H9 (cell line): ENCODE measurements at regions not wholly inside any gene's neighbourhood (a gene's known extent, or its start where the extent isn't known, plus 50 kb on each side); places are given as distances from the start of the nearest gene placed in this dataset.

Experiments
- DNase-seq: peaks from one replicate; pipeline ENCODE4 v3.0.0-alpha.2; 2017
- H2AFZ ChIP-seq: one replicate; pipeline ENCODE4 v1.6.1; 2013; ENCODE audit warnings: mild to moderate bottlenecking, low read length, control low read depth, moderate library complexity
- H2AK5ac ChIP-seq: 2 replicates; pipeline ENCODE4 v1.6.1; 2013; ENCODE audit warnings: low read length, control low read depth, mixed read lengths; ENCODE audit not compliant: insufficient read length
- H2BK120ac ChIP-seq: one replicate; pipeline ENCODE4 v1.6.1; 2013; ENCODE audit warnings: low read depth, mild to moderate bottlenecking, low read length, control low read depth, inconsistent platforms; ENCODE audit not compliant: poor library complexity, severe bottlenecking
- H2BK12ac ChIP-seq: 2 replicates; pipeline ENCODE4 v1.6.1; 2013; ENCODE audit warnings: low read length, control low read depth, mixed read lengths, low read depth; ENCODE audit not compliant: insufficient read length
- H2BK15ac ChIP-seq: 2 replicates; pipeline ENCODE4 v1.6.1; 2013; ENCODE audit warnings: low read depth, low read length, control low read depth
- H2BK20ac ChIP-seq: one replicate; pipeline ENCODE4 v1.6.1; 2013; ENCODE audit warnings: low read depth, mild to moderate bottlenecking, low read length, control low read depth, inconsistent platforms; ENCODE audit not compliant: poor library complexity, severe bottlenecking
- H2BK5ac ChIP-seq: 2 replicates; pipeline ENCODE4 v1.6.1; 2013; ENCODE audit warnings: low read length, control low read depth, mixed read lengths; ENCODE audit not compliant: insufficient read length
- H3K14ac ChIP-seq: 2 replicates; pipeline ENCODE4 v1.6.1; 2013; ENCODE audit warnings: low read length, control low read depth; ENCODE audit not compliant: insufficient read depth
- H3K18ac ChIP-seq: 2 replicates; pipeline ENCODE4 v1.6.1; 2013; ENCODE audit warnings: low read depth, mild to moderate bottlenecking, mixed read lengths, low read length, control low read depth; ENCODE audit not compliant: insufficient read length
- H3K23ac ChIP-seq: 2 replicates; pipeline ENCODE4 v1.6.1; 2013; ENCODE audit warnings: low read length, control low read depth, mixed read lengths, low read depth; ENCODE audit not compliant: insufficient read length
- H3K23me2 ChIP-seq: 2 replicates; pipeline ENCODE4 v1.6.1; 2013; ENCODE audit warnings: low read depth, mild to moderate bottlenecking, mixed read lengths, low read length, control low read depth; ENCODE audit not compliant: insufficient read length, poor library complexity, severe bottlenecking
- H3K27ac ChIP-seq: 2 replicates; pipeline ENCODE4 v1.5.1; 2013; ENCODE audit warnings: low read length, control low read depth, mixed read lengths, low read depth; ENCODE audit not compliant: insufficient read length
- H3K27me3 ChIP-seq: 2 replicates; pipeline ENCODE4 v1.6.1; 2013; ENCODE audit warnings: low read length, control low read depth, inconsistent platforms; ENCODE audit not compliant: insufficient read depth
- H3K4ac ChIP-seq: 2 replicates; pipeline ENCODE4 v1.6.1; 2013; ENCODE audit warnings: low read depth, mild to moderate bottlenecking, control low read depth, inconsistent platforms, low read length, moderate library complexity
- H3K4me1 ChIP-seq: 2 replicates; pipeline ENCODE4 v1.6.1; 2013; ENCODE audit warnings: low read length, control low read depth, inconsistent platforms; ENCODE audit not compliant: insufficient read depth
- H3K4me2 ChIP-seq: 2 replicates; pipeline ENCODE4 v1.6.1; 2013; ENCODE audit warnings: low read length, control low read depth, mixed read lengths; ENCODE audit not compliant: insufficient read length, insufficient read depth
- H3K56ac ChIP-seq: 2 replicates; pipeline ENCODE4 v1.6.1; 2013; ENCODE audit warnings: low read depth, mild to moderate bottlenecking, mixed read lengths, low read length, control low read depth; ENCODE audit not compliant: insufficient read length
- H3K79me1 ChIP-seq: 2 replicates; pipeline ENCODE4 v1.6.1; 2013; ENCODE audit warnings: low read depth, mild to moderate bottlenecking, moderate library complexity, low read length, control low read depth, inconsistent platforms; ENCODE audit not compliant: insufficient read depth, poor library complexity, severe bottlenecking
- H3K79me2 ChIP-seq: 2 replicates; pipeline ENCODE4 v1.6.1; 2013; ENCODE audit warnings: low read length, control low read depth, inconsistent platforms; ENCODE audit not compliant: insufficient read depth
- H3K9ac ChIP-seq: 2 replicates; pipeline ENCODE4 v1.6.1; 2013; ENCODE audit warnings: low read length, control low read depth, mixed read lengths; ENCODE audit not compliant: insufficient read length; ENCODE audit errors: extremely low read depth
- H3K9me3 ChIP-seq: one replicate; pipeline ENCODE4 v1.6.1; 2013; ENCODE audit warnings: low read depth, low read length, inconsistent platforms; ENCODE audit not compliant: control insufficient read depth
- H3T11ph ChIP-seq: one replicate; pipeline ENCODE4 v1.6.1; 2013; ENCODE audit warnings: mild to moderate bottlenecking, low read length, control low read depth, inconsistent platforms
- H4K20me1 ChIP-seq: one replicate; pipeline ENCODE4 v1.6.1; 2013; ENCODE audit not compliant: control insufficient read depth, insufficient read length, insufficient read depth
- H4K5ac ChIP-seq: 2 replicates; pipeline ENCODE4 v1.6.1; 2013; ENCODE audit warnings: low read depth, mild to moderate bottlenecking, mixed read lengths, low read length, control low read depth; ENCODE audit not compliant: insufficient read length
- H4K8ac ChIP-seq: replicated peaks from 2 replicates; pipeline ENCODE4 v1.6.1; 2013; ENCODE audit warnings: low read length, control low read depth, mixed read lengths, low read depth; ENCODE audit not compliant: insufficient read length
- H4K91ac ChIP-seq: 2 replicates; pipeline ENCODE4 v1.6.1; 2013; ENCODE audit warnings: low read depth, mild to moderate bottlenecking, moderate library complexity, mixed read lengths, low read length, control low read depth; ENCODE audit not compliant: insufficient read length
- H3K27ac Mint-ChIP-seq, 3 experiments: 2 replicates in 2 of 3; 3 replicates in 1 of 3; pipeline ENCODE4 v1.8.0; 2020 to 2021; ENCODE audit warnings: mixed read lengths in 3 of 3, mild to moderate bottlenecking in 1 of 3, moderate library complexity in 1 of 3
- H3K27me3 Mint-ChIP-seq: 2 replicates; pipeline ENCODE4 v1.8.0; 2021; ENCODE audit warnings: low read depth, mild to moderate bottlenecking, moderate library complexity, mixed read lengths
- H3K36me3 Mint-ChIP-seq, 3 experiments: 2 replicates in 2 of 3; 3 replicates in 1 of 3; pipeline ENCODE4 v1.8.0; 2020 to 2021; ENCODE audit warnings: low read depth in 3 of 3, mixed read lengths in 3 of 3; ENCODE audit not compliant: insufficient read depth in 1 of 3
- H3K4me1 Mint-ChIP-seq, 2 experiments: 2 replicates each; pipeline ENCODE4 v1.8.0; 2020; ENCODE audit warnings: mixed read lengths in 2 of 2
- H3K4me3 Mint-ChIP-seq, 2 experiments: 2 replicates in 1 of 2; 3 replicates in 1 of 2; pipeline ENCODE4 v1.8.0; 2020 to 2021; ENCODE audit warnings: mild to moderate bottlenecking in 2 of 2, mixed read lengths in 2 of 2, moderate library complexity in 1 of 2
- H3K9me3 Mint-ChIP-seq, 2 experiments: 2 replicates in 1 of 2; 3 replicates in 1 of 2; pipeline ENCODE4 v1.8.0; 2020; ENCODE audit warnings: mild to moderate bottlenecking in 2 of 2, mixed read lengths in 2 of 2, moderate library complexity in 1 of 2
- WGBS: extraction: QIAGEN DNeasy Blood & Tissue Kit; methylation state at CpG from one replicate; pipeline ENCODE4 v1.1.7; 2013; ENCODE audit warnings: missing lambda C conversion rate, low lambda C conversion rate, mixed read lengths; ENCODE audit not compliant: insufficient read length; ENCODE audit errors: extremely low coverage; 5-methylcytosine and 5-hydroxymethylcytosine counted together
- TF ChIP-seq, protein P1 (sequence below): fragments of 200-600 bp; sonication (generic); conservative IDR thresholded peaks from 3 replicates; pipeline ENCODE4 v1.8.0; 2021; ENCODE audit warnings: antibody characterized with exemption, mild to moderate bottlenecking

DNA sequence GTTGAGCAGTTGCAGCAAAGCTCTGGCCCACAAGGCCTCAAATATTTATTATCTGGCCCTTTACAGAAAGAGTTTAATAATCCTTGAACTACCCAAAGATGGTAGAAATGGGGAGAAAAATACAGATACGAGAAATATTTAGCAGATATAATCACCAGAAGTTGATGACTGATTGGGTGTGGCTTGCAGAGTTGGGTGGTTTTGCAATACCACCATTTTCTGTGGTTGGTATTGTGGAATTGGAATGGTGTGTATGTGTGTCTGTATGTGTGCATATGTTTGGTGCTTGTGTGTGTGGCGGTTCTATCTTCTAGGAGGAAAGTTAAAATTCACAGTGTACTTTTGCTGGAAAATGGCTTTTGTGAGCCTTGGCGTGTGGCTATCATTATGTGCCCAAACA, 85.4 kb upstream of the MANSC4 start:
- Histone ChIP-seq H2BK120ac (no peak overlapping the region), H3K23me2 (no peaks in the 10 kb centered on the region), H3K27ac (no peak overlapping the region), H3K14ac (no peak overlapping the region), H2AFZ (no peak overlapping the region), H2BK15ac (no peak overlapping the region), H3K79me1 (no peaks in the 10 kb centered on the region), H3T11ph (no peak overlapping the region), H3K4me2 (no peak overlapping the region), H3K18ac (no peak overlapping the region), H4K20me1 (no peaks in the 10 kb centered on the region), H3K79me2 (no peaks in the 10 kb centered on the region), H3K4me1 (no peaks in the 10 kb centered on the region), H2BK20ac (no peak overlapping the region), H3K9ac (no peak overlapping the region), H4K5ac (no peak overlapping the region), H3K27me3 (no peaks in the 10 kb centered on the region), H3K4ac (no peak overlapping the region), H2AK5ac (no peak overlapping the region), H2BK5ac (no peak overlapping the region), H3K23ac (no peak overlapping the region), H4K91ac (no peak overlapping the region), H3K9me3 (no peaks in the 10 kb centered on the region), H3K56ac (no peak overlapping the region), H4K8ac (no peak overlapping the region), H2BK12ac (no peak overlapping the region)
- H3K27ac Mint-ChIP-seq = no peak overlapping the region
- H3K4me3 Mint-ChIP-seq = no peak overlapping the region
- WGBS = no CpG with 5 or more reads among the region's 3 CpGs
- H3K9me3 Mint-ChIP-seq = no peaks in the 10 kb centered on the region
- DNase-seq = no peak
- no peaks in the 10 kb centered on the region for H3K4me1 Mint-ChIP-seq
- H3K36me3 Mint-ChIP-seq = no peaks in the 10 kb centered on the region
- TF ChIP-seq, protein P1, sequence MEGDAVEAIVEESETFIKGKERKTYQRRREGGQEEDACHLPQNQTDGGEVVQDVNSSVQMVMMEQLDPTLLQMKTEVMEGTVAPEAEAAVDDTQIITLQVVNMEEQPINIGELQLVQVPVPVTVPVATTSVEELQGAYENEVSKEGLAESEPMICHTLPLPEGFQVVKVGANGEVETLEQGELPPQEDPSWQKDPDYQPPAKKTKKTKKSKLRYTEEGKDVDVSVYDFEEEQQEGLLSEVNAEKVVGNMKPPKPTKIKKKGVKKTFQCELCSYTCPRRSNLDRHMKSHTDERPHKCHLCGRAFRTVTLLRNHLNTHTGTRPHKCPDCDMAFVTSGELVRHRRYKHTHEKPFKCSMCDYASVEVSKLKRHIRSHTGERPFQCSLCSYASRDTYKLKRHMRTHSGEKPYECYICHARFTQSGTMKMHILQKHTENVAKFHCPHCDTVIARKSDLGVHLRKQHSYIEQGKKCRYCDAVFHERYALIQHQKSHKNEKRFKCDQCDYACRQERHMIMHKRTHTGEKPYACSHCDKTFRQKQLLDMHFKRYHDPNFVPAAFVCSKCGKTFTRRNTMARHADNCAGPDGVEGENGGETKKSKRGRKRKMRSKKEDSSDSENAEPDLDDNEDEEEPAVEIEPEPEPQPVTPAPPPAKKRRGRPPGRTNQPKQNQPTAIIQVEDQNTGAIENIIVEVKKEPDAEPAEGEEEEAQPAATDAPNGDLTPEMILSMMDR = no peak
- no peaks in the 10 kb centered on the region for H3K27me3 Mint-ChIP-seq
